Stimulated activated naive CD4-positive, alpha-beta T cell (primary cell): ENCODE measurements at regions not wholly inside any gene's neighbourhood (a gene's known extent, or its start where the extent isn't known, plus 50 kb on each side); places are given as distances from the start of the nearest gene placed in this dataset.

Experiments
- DNase-seq, 6 experiments: peaks; one replicate each; lab custom pipeline; 2025; lab: John Stamatoyannopoulos, UW

- DNase-seq = no peak
These were observed 552.1 kb downstream of the DCDC2C start for GRCh38 chr2:4255491-4255890.

DNA sequence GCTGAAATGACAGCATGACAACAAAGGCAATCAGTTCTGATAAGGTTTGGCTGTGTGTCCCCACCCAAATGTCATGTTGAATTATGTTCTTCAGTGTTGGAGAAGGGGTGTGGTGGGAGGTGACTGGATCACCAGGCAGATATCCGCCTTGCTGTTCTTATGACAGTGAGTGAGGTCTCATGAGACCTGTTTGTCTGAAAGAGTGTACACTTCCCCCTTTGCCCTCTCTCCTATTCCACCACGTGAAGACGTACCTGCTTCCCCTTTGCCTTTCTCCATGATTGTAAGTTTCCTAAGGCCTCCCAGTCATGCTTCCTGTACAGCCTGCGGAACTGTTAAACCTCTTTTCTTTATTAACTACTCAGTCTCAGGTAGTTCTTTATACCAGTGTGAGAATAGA is 553.0 kb downstream of the DCDC2C start:
- DNase-seq = no peak

DNA sequence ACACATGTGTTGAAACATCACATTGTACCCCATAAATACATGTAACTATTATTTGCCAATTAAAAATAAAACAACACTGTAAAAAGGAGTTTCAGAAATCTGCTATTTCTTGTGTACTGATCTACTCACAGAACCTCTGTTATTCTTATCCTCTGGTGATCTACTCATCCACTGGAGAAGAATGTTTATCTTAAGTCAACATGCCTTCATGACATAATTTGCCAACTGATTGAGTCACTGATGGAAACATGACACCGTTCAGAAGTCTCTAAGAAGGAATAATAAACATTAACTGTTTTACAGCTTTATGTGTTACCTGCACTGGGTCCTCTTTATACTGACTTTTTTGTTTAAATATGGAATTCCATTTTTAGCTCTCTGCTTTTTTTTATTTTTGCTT is 555.2 kb downstream of the DCDC2C start:
- DNase-seq = no peak

DNA sequence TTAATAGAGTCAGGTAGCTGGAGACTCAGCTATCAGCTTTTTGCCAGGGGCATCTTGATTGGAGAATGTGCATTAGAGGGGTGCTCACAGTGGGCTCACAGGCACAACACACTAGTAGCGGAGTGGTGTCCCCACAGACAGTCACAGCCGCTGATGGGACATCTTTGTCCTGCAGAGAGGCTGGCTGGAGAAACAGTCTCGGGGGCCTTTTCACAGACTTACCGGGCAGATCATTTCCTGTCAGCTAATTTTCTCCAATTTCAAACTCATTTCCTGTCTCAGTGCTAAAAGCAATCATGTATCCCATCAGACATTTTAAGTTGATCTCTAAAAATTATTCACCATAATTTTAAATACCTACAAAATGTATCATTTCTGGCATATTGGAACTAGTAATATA is 562.6 kb downstream of the DCDC2C start:
- DNase-seq = no peak

DNA sequence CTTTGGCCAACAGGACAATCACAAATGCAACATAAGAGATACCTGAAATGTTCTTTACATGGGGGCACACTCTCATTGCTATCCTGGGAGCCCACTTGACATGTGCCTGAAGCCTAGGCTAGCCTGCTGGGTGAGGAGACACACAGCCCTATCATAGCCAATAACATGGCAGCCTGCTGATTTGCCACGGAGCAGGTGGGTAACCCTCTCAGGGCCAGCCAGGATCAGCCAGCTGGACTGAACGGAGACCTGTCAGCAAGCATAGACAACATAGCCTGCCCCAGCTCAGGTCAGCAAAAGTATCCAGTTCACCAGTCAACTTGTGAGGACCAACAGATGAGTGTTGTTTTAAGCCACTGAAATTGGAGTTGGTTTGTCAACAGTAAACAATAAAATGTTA is 566.5 kb downstream of the DCDC2C start:
- DNase-seq = no peak

DNA sequence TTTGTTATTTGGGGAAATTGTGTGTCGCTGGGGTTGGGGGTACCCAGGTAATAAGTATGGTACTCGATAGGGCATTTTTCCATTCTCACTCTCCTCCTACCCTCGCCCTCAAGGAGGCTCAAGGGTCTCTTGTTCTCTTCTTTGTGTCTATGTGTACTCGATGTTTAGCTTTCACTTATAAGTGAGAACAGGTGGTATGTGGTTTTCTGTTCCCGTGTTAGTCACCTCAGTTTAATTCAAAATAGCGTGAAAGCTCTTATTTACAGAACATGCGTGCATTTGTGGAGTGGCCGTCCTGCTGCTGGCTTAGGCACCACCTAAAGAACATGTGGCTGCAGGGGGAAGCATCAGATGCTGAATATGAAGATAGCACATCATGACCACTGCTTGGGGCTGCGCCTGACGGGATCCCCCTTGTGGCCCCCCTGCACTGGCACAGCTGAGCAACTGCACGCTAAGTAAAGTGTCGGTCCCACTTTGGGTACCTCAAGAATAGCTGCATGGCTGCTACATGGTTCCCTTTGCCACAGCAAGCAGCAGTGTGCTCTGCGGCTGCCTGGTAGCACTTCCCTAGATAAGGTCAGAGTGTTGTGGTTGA is 569.0 kb downstream of the DCDC2C start:
- no peak for DNase-seq

DNA sequence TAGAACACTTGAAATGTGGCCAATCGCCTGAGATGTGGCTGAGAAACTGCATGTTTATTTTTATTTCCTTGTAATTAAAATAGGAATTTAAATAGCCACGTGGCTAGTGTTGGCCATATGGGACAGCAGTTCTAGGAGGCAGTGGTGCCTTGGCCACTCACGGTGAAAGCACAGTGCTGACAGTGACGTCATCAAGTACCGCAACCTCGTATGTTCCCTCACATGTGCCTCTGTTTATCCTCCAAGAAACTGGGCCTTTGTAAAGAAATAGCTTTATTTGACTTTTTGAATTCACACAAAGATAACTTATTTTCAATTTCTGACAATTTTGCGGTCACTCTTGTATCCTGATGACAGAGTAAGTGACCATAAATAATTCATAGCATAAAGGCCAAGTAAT is 575.0 kb downstream of the DCDC2C start:
- DNase-seq = no peak

DNA sequence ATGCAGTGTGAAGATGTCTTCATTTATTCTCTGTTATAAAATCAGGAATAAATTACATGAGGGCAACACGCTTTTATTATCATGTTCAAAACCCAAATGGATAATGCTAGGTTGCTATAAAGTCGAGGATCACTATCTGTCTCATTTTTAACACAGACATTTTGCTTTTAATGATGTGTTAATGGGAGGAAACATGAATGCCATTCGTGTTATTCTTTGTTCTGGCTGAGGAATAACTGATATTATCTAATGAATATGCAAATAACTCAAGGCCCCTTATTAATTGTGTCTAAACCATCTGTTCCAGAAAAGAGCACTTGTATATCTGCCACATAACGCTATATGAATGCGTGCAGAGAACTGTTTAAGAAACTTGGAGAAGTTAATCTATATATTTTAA is 576.1 kb downstream of the DCDC2C start:
- DNase-seq = no peak

GRCh38 chr2:4291430-4291829 is 588.1 kb downstream of the DCDC2C start:
- DNase-seq = no peak

DNA sequence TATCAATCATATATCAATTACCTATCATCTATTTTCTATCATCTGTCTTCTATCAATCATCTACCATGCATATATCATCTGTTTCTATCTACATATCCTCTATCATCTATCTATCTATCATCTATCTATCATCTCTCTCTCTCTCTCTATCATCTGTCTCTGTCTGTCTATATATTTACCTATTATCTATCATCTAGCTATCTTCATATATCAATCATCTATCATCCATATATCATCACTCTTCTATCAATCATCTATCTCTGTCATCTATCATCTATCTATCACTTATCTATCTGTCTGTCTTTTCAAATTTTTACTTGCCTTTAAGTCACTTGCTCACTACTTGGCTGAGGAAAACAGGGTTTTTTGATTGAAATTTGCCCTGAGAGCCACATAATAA is 592.3 kb downstream of the DCDC2C start:
- DNase-seq = no peak

- no peak for DNase-seq
These were observed 597.2 kb downstream of the DCDC2C start for GRCh38 chr2:4300616-4301015.

GRCh38 chr2:4324531-4324930 is 621.2 kb downstream of the DCDC2C start:
- no peak for DNase-seq

DNA sequence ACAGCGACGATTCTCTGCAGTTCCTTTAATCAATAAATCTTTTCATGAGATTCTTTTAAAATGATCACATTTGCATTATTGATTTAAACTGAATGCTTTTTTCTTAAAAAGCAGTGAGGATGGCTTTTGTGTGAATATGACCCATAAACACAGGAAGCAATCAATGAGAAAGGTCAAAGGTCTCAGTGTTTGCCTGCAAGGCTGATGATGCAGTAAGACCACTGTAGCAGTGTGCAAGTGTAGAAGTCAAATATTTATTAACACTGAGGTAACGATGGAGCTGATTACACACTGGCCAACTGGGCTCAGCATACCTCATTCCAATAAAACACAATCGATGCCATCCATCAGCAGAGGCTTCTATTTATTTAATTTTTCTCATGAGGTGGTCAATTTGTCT is 633.5 kb downstream of the DCDC2C start:
- no peak for DNase-seq

DNA sequence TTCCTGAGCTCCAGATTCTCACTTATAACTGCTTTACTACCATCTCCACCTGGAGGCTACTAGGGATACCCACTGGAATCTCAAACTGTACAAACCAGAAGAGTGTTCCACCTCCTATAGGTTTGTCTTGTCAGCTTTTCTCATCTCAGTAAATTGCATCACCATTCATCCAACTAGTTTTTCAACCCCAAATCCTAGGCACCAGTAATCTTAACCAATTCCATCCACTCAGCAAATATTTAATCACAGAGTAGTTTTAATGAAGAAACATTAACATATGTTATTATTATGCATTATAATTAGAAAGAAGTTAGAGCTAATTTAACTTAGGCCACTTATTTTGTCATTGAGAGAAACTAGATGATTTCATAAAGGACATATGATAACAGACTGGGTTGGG is 635.0 kb downstream of the DCDC2C start:
- DNase-seq = no peak

GRCh38 chr2:4340536-4340935 is 637.2 kb downstream of the DCDC2C start:
- no peak for DNase-seq

- no peak for DNase-seq
These were observed 643.3 kb downstream of the DCDC2C start for GRCh38 chr2:4346628-4347027.

DNA sequence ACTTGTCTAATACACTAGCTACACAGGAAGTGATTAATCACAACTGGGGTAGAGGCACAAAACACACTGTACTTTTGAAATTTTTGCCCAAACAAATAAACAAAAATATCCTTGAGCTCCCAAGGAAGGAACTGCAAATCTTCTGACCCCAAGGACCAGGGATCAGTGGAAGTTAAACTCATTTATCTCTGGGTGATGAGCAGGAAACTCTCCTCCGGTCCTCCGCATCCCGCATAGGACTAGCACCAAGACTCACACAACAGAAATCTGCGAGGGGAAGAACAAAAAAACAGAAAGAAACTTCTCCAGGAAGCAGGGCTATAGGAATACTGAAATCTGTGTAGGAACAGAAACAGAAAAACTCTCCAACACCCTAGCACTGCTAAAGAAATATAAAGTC is 650.3 kb downstream of the DCDC2C start:
- no peak for DNase-seq

DNA sequence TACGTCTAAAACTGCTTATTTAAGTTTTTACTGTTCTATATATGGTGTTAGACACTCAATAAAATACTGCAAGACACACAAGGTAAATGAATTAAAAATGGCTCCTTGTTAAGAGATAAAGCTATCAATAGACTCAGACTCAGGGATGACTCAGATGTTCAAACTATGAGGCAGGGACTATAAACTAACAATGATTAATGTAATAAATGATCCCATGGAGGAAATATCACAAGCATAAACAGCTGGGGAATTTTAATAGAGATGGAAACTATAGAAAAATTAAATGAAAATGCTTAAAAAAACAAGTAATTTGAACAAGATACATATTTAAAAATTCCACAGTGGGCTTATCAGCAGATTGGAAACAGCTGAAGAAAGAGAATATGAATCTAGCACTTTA is 650.8 kb downstream of the DCDC2C start:
- no peak for DNase-seq

- DNase-seq = no peak
These were observed 651.3 kb downstream of the DCDC2C start for GRCh38 chr2:4354678-4355077.

- no peak for DNase-seq
These were observed 652.7 kb downstream of the DCDC2C start for GRCh38 chr2:4356109-4356508.

GRCh38 chr2:4356541-4356940 is 653.2 kb downstream of the DCDC2C start:
- DNase-seq = no peak

- DNase-seq = no peak
These were observed 653.7 kb downstream of the DCDC2C start for GRCh38 chr2:4357121-4357520.

DNA sequence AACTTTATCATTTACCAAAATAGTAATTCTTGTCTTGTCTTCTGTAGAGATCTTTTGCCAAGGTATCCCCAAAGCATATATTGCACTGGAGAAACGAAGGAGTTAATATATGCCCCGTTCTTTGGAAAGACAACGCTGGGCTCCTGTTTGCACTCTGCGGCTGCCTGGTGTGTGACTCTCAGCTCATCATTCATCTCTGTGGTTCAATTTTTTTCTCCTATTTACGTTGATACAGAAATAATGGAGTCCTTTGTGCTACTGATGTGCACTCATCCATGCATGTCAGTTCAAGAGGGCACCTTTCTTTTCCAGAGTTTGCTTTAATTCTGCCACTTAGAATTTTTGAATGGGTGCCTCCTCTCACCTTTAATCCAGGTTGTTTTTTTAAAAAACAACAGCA is 655.5 kb downstream of the DCDC2C start:
- no peak for DNase-seq

DNA sequence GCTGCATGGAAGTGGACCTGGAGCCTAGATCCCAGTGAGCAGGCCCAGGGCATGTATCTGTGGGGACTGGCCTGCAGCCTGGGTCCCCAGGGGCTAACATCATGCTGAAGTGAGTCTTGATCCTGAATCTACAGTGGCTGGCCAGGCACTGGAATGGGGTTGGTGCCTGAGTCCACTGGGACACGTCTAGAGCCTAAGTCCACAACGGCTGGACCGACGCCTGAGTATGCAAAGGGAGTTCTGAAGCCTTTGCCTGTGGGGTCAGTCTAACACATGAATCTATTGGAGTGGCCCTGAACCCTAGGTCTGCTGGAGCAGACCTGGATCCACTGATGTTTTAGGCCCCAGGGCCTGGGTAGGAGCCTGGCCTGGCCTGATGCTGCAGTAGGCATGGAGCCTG is 665.5 kb downstream of the DCDC2C start:
- DNase-seq = no peak
